HEK293T (cell line): ENCODE measurements at regions not wholly inside any gene's neighbourhood (a gene's known extent, or its start where the extent isn't known, plus 50 kb on each side); places are given as distances from the start of the nearest gene placed in this dataset.

Experiments
- CTCF ChIA-PET: fragments of 350-600 bp; formaldehyde crosslinking; extraction: SDS; loops from one replicate; lab custom pipeline; 2021; ENCODE audit warnings: antibody characterized with exemption, inconsistent platforms; lab: Yijun Ruan, JAX
- POLR2A ChIA-PET: fragments of 350-600 bp; formaldehyde crosslinking; extraction: SDS; loops from one replicate; lab custom pipeline; 2020; ENCODE audit warnings: antibody characterized with exemption, inconsistent platforms; lab: Yijun Ruan, JAX
- DNase-seq: peaks from one replicate; pipeline ENCODE4 v3.0.0; 2012; ENCODE audit warnings: mixed read lengths; ENCODE audit errors: extremely low spot score
- ARNT ChIP-seq: fragments of 450-650 bp; IDR thresholded peaks from 2 replicates; pipeline ENCODE4 v1.6.1; 2017; ENCODE audit warnings: mild to moderate bottlenecking
- BHLHE40 ChIP-seq: fragments of 450-650 bp; IDR thresholded peaks from 2 replicates; pipeline ENCODE4 v1.6.1; 2016; ENCODE audit warnings: mild to moderate bottlenecking, moderate library complexity, borderline replicate concordance
- CTBP1 ChIP-seq: fragments of 450-650 bp; IDR thresholded peaks from 2 replicates; pipeline ENCODE4 v1.6.1; 2016; ENCODE audit warnings: borderline replicate concordance
- ELF4 ChIP-seq: fragments of 450-650 bp; IDR thresholded peaks from 2 replicates; pipeline ENCODE4 v1.6.1; 2017; ENCODE audit warnings: antibody characterized with exemption
- FOXA1 ChIP-seq: fragments of 450-650 bp; IDR thresholded peaks from 2 replicates; pipeline ENCODE4 v1.6.1; 2016; ENCODE audit warnings: mild to moderate bottlenecking
- FOXK2 ChIP-seq: fragments of 450-650 bp; IDR thresholded peaks from 2 replicates; pipeline ENCODE4 v1.6.1; 2016; ENCODE audit warnings: mild to moderate bottlenecking
- FOXM1 ChIP-seq: fragments of 450-650 bp; IDR thresholded peaks from 2 replicates; pipeline ENCODE4 v1.6.1; 2017; ENCODE audit warnings: mild to moderate bottlenecking, borderline replicate concordance
- HDGF ChIP-seq: fragments of 450-650 bp; IDR thresholded peaks from 2 replicates; pipeline ENCODE4 v1.6.1; 2017; ENCODE audit warnings: antibody characterized with exemption, borderline replicate concordance
- L3MBTL2 ChIP-seq: fragments of 450-650 bp; conservative IDR thresholded peaks from 2 replicates; pipeline ENCODE4 v1.6.1; 2016; ENCODE audit warnings: mild to moderate bottlenecking
- LEF1 ChIP-seq: fragments of 450-650 bp; IDR thresholded peaks from 2 replicates; pipeline ENCODE4 v1.6.1; 2017; ENCODE audit warnings: mild to moderate bottlenecking, borderline replicate concordance
- NFRKB ChIP-seq: fragments of 450-650 bp; IDR thresholded peaks from 2 replicates; pipeline ENCODE4 v1.6.1; 2016; ENCODE audit warnings: mild to moderate bottlenecking, moderate library complexity
- SP1 ChIP-seq: fragments of 450-650 bp; IDR thresholded peaks from 2 replicates; pipeline ENCODE4 v1.6.1; 2017
- SUZ12 ChIP-seq: fragments of 450-650 bp; IDR thresholded peaks from 2 replicates; pipeline ENCODE4 v1.6.1; 2016; ENCODE audit warnings: mild to moderate bottlenecking
- TARDBP ChIP-seq: fragments of 450-650 bp; IDR thresholded peaks from 2 replicates; pipeline ENCODE4 v1.6.1; 2016
- ZNF384 ChIP-seq: fragments of 450-650 bp; IDR thresholded peaks from 2 replicates; pipeline ENCODE4 v1.6.1; 2016
- TF ChIP-seq, protein P1 (sequence below): fragments of 450-650 bp; IDR thresholded peaks from 2 replicates; pipeline ENCODE4 v1.6.1; 2016

GRCh38 chr6:2353412-2354137, 108.2 kb upstream of the GMDS start:
- CTCF ChIA-PET, result interaction anchor here (0.5 to 1.8 kb wide), 13 partner anchors 16 to 840 kb away, joined by 3 to 15 read pairs (median 3); no protein-coding TSS in a partner anchor
- TF ChIP-seq FOXM1, result no peak
- no peak for TF ChIP-seq NFRKB
- no peak for TF ChIP-seq SP1
- TF ChIP-seq HDGF, result no peak
- TF ChIP-seq ZNF384, result no peak
- no peak for TF ChIP-seq L3MBTL2
- no peak for TF ChIP-seq BHLHE40
- TF ChIP-seq TARDBP, result no peak
- TF ChIP-seq, protein P1, sequence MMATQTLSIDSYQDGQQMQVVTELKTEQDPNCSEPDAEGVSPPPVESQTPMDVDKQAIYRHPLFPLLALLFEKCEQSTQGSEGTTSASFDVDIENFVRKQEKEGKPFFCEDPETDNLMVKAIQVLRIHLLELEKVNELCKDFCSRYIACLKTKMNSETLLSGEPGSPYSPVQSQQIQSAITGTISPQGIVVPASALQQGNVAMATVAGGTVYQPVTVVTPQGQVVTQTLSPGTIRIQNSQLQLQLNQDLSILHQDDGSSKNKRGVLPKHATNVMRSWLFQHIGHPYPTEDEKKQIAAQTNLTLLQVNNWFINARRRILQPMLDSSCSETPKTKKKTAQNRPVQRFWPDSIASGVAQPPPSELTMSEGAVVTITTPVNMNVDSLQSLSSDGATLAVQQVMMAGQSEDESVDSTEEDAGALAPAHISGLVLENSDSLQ, result no peak
- no peak for TF ChIP-seq FOXK2
- TF ChIP-seq ELF4, result no peak
- TF ChIP-seq CTBP1, result no peak
- TF ChIP-seq FOXA1, result no peak
- DNase-seq, result peak; percentile 57
- POLR2A ChIA-PET, result interaction anchor here (0.7 kb wide), 1 partner anchor 746 kb away, joined by 3 read pairs; no protein-coding TSS in a partner anchor

GRCh38 chr6:2351807-2352431, 106.5 kb upstream of the GMDS start:
- DNase-seq, result no peak
- POLR2A ChIA-PET, result interaction anchor here (1.1 kb wide), 1 partner anchor 744 kb away, joined by 3 read pairs; no protein-coding TSS in a partner anchor
- CTCF ChIA-PET, result interaction anchor here (0.6 kb wide), 1 partner anchor 96 kb away, joined by 5 read pairs; no protein-coding TSS in a partner anchor

GRCh38 chr6:2351090-2351489, 105.7 kb upstream of the GMDS start:
- no peak for TF ChIP-seq NFRKB
- no peak for TF ChIP-seq SUZ12
- TF ChIP-seq HDGF, result no peak
- TF ChIP-seq FOXM1, result no peak
- TF ChIP-seq ZNF384, result no peak
- no peak for DNase-seq
- CTCF ChIA-PET, result interaction anchor here (0.6 kb wide), 1 partner anchor 95 kb away, joined by 5 read pairs; no protein-coding TSS in a partner anchor
- POLR2A ChIA-PET, result interaction anchor here (1.1 kb wide), 1 partner anchor 744 kb away, joined by 3 read pairs; no protein-coding TSS in a partner anchor

More at GRCh38 chr6:2351807-2352431, 106.5 kb upstream of the GMDS start:
- TF ChIP-seq CTBP1 (no peak), LEF1 (no peak), L3MBTL2 (no peak), BHLHE40 (no peak), FOXA1 (no peak), NFRKB (no peak), TARDBP (no peak), ZNF384 (no peak), SP1 (no peak), ARNT (no peak), SUZ12 (no peak), FOXM1 (no peak), HDGF (no peak)
- TF ChIP-seq, protein P1, result no peak

- TF ChIP-seq, protein P1, result no peak
- TF ChIP-seq HDGF, result no peak
- TF ChIP-seq ELF4, result no peak
- no peak for TF ChIP-seq FOXK2
- TF ChIP-seq SUZ12, result no peak
- no peak for TF ChIP-seq SP1
- TF ChIP-seq ARNT, result no peak
- TF ChIP-seq ZNF384, result no peak
- no peak for TF ChIP-seq FOXA1
- no peak for TF ChIP-seq L3MBTL2
- no peak for TF ChIP-seq NFRKB
- TF ChIP-seq TARDBP, result no peak
- no peak for TF ChIP-seq BHLHE40
- TF ChIP-seq CTBP1, result no peak
- ChIA-PET POLR2A (no interaction called here), CTCF (no interaction called here)
- DNase-seq, result no peak
These were observed 100.7 kb upstream of the GMDS start for GRCh38 chr6:2346078-2346477.

- no peak for DNase-seq
- ChIA-PET CTCF (no interaction called here), POLR2A (no interaction called here)
- TF ChIP-seq ARNT (no peak), ZNF384 (no peak), CTBP1 (no peak), TARDBP (no peak), FOXK2 (no peak), BHLHE40 (no peak), SP1 (no peak), ELF4 (no peak), SUZ12 (no peak), HDGF (no peak), FOXA1 (no peak), NFRKB (no peak), L3MBTL2 (no peak), FOXM1 (no peak), LEF1 (no peak)
- TF ChIP-seq, protein P1, result no peak
These were observed 99.0 kb upstream of the GMDS start for GRCh38 chr6:2344319-2344905.
